Suprapubic skin (tissue), 4 donors: ENCODE measurements at regions not wholly inside any gene's neighbourhood (a gene's known extent, or its start where the extent isn't known, plus 50 kb on each side); places are given as distances from the start of the nearest gene placed in this dataset.

Experiments
- POLR2A ChIP-seq, 2 donors: fragments of 450-650 bp; IDR thresholded peaks; one replicate each; pipeline ENCODE4 v1.6.1; 2017; ENCODE audit warnings: antibody characterized with exemption in 2 of 2, mild to moderate bottlenecking in 2 of 2, moderate library complexity in 2 of 2
- POLR2AphosphoS5 ChIP-seq, 3 donors: sonication (generic); formaldehyde crosslinking; IDR thresholded peaks; one replicate each; pipeline ENCODE4 v1.6.1; 2017; ENCODE audit warnings: antibody characterized with exemption in 3 of 3
- TF ChIP-seq, protein P1 (sequence below), 2 donors: fragments of 200-600 bp in 1 of 2; fragments of 450-650 bp in 1 of 2; sonication (generic) in 1 of 2; IDR thresholded peaks; one replicate each; pipeline ENCODE4 v1.5.1; 2016 to 2019; ENCODE audit warnings: antibody characterized with exemption in 2 of 2, mild to moderate bottlenecking in 1 of 2, moderate library complexity in 1 of 2

DNA sequence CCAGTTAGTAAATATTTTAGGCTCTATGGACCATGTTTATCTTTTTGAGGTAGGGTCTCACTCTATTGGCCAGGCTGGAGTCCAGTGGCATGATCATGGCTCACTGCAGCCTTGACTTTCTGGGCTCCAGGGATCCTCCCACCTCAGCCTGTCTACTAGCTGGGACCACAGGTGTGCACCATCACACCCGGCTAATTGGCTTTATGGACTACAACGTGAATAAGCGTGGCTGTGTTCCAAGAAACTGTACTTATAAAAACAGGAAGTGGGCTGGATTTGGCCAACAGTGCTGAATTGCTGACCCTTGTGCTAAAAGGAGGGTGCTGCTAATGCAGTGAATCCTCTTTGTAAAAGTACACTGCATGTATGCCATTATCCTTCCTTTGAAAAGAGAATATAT is 111.7 kb upstream of the CDK13 start:
- TF ChIP-seq, protein P1, sequence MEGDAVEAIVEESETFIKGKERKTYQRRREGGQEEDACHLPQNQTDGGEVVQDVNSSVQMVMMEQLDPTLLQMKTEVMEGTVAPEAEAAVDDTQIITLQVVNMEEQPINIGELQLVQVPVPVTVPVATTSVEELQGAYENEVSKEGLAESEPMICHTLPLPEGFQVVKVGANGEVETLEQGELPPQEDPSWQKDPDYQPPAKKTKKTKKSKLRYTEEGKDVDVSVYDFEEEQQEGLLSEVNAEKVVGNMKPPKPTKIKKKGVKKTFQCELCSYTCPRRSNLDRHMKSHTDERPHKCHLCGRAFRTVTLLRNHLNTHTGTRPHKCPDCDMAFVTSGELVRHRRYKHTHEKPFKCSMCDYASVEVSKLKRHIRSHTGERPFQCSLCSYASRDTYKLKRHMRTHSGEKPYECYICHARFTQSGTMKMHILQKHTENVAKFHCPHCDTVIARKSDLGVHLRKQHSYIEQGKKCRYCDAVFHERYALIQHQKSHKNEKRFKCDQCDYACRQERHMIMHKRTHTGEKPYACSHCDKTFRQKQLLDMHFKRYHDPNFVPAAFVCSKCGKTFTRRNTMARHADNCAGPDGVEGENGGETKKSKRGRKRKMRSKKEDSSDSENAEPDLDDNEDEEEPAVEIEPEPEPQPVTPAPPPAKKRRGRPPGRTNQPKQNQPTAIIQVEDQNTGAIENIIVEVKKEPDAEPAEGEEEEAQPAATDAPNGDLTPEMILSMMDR (IDR thresholded peaks at IDR 0.05): no peak
- no peak for TF ChIP-seq POLR2AphosphoS5 (IDR thresholded peaks at IDR 0.05)
- TF ChIP-seq POLR2A (IDR thresholded peaks at IDR 0.05): no peak
